ENCODE measurements at regions not wholly inside any gene's neighbourhood (a gene's known extent, or its start where the extent isn't known, plus 50 kb on each side); places are given as distances from the start of the nearest gene placed in this dataset.

- 100% methylated on average over 1 of the region's 1 CpG for WGBS (ENCODE audit: extremely low coverage, insufficient coverage, low lambda C conversion rate)
- no peak overlapping the region for H2BK5ac ChIP-seq (ENCODE audit: low read length)
- H2BK120ac ChIP-seq (ENCODE audit: low read depth, low read length): no peak overlapping the region
- H4K5ac ChIP-seq (ENCODE audit: low read length): no peak overlapping the region
- no peak overlapping the region for H3K9ac ChIP-seq (ENCODE audit: low read length)
- H3K27me3 ChIP-seq (ENCODE audit: insufficient read depth, low read length, poor library complexity): no peaks in the 10 kb centered on the region
- H2AK5ac ChIP-seq (ENCODE audit: low read length): no peak overlapping the region
- no peaks in the 10 kb centered on the region for H3K4me1 ChIP-seq (ENCODE audit: control insufficient read depth, low read depth, low read length)
- no peak overlapping the region for H3K4me3 ChIP-seq (ENCODE audit: low read length)
- H3K56ac ChIP-seq (ENCODE audit: low read length): no peak overlapping the region
- no peaks in the 10 kb centered on the region for H3K79me2 ChIP-seq (ENCODE audit: control insufficient read depth, insufficient read depth, low read length)
- H4K8ac ChIP-seq (ENCODE audit: low read depth, low read length): no peak overlapping the region
- no peak for DNase-seq
- H3K79me1 ChIP-seq (ENCODE audit: low read length): no peaks in the 10 kb centered on the region
- no peak overlapping the region for H3K18ac ChIP-seq (ENCODE audit: low read length)
- no peak overlapping the region for H3K23ac ChIP-seq (ENCODE audit: low read length)
- no peak overlapping the region for H2BK15ac ChIP-seq (replicated peaks; ENCODE audit: low read depth)
- no peak overlapping the region for H3K4me2 ChIP-seq (ENCODE audit: low read length)
- no peaks in the 10 kb centered on the region for H3K36me3 ChIP-seq (ENCODE audit: control insufficient read depth, insufficient read depth, low read length)
- no peak overlapping the region for H3K27ac ChIP-seq (ENCODE audit: low read depth, low read length)
- H3K4ac ChIP-seq (ENCODE audit: low read depth, low read length): no peak overlapping the region
Measured at GRCh38 chr11:26062660-26063059, 269.3 kb upstream of the ANO3 start.

- no peak overlapping the region for H4K5ac ChIP-seq (ENCODE audit: low read length)
- H3K4me2 ChIP-seq (ENCODE audit: low read length): no peak overlapping the region
- no peak overlapping the region for H3K18ac ChIP-seq (ENCODE audit: low read length)
- H3K4me1 ChIP-seq (ENCODE audit: control insufficient read depth, low read depth, low read length): no peaks in the 10 kb centered on the region
- no peak overlapping the region for H3K4ac ChIP-seq (ENCODE audit: low read depth, low read length)
- no peaks in the 10 kb centered on the region for H3K79me2 ChIP-seq (ENCODE audit: control insufficient read depth, insufficient read depth, low read length)
- no peak for DNase-seq
- H3K27me3 ChIP-seq (ENCODE audit: insufficient read depth, low read length, poor library complexity): no peaks in the 10 kb centered on the region
- no peak overlapping the region for H2BK120ac ChIP-seq (ENCODE audit: low read depth, low read length)
- H3K56ac ChIP-seq (ENCODE audit: low read length): no peak overlapping the region
- no peak overlapping the region for H2AK5ac ChIP-seq (ENCODE audit: low read length)
- H2BK15ac ChIP-seq (replicated peaks; ENCODE audit: low read depth): no peak overlapping the region
- H3K36me3 ChIP-seq (ENCODE audit: control insufficient read depth, insufficient read depth, low read length): no peaks in the 10 kb centered on the region
- H3K79me1 ChIP-seq (ENCODE audit: low read length): no peaks in the 10 kb centered on the region
- H3K9ac ChIP-seq (ENCODE audit: low read length): no peak overlapping the region
- no peak overlapping the region for H3K4me3 ChIP-seq (ENCODE audit: low read length)
- no peak overlapping the region for H4K8ac ChIP-seq (ENCODE audit: low read depth, low read length)
- no peak overlapping the region for H3K27ac ChIP-seq (ENCODE audit: low read depth, low read length)
- H2BK5ac ChIP-seq (ENCODE audit: low read length): no peak overlapping the region
- no peak overlapping the region for H3K23ac ChIP-seq (ENCODE audit: low read length)
Measured at GRCh38 chr11:26063915-26064314, 268.0 kb upstream of the ANO3 start.

- Histone ChIP-seq H3K4me1 (ENCODE audit: control insufficient read depth, low read depth, low read length) (no peaks in the 10 kb centered on the region), H4K5ac (ENCODE audit: low read length) (no peak overlapping the region), H2BK120ac (ENCODE audit: low read depth, low read length) (no peak overlapping the region), H2BK5ac (ENCODE audit: low read length) (no peak overlapping the region), H3K27ac (ENCODE audit: low read depth, low read length) (no peak overlapping the region), H2AK5ac (ENCODE audit: low read length) (no peak overlapping the region), H3K4me3 (ENCODE audit: low read length) (no peak overlapping the region), H3K18ac (ENCODE audit: low read length) (no peak overlapping the region), H3K36me3 (ENCODE audit: control insufficient read depth, insufficient read depth, low read length) (no peaks in the 10 kb centered on the region), H3K27me3 (ENCODE audit: insufficient read depth, low read length, poor library complexity) (no peaks in the 10 kb centered on the region), H3K4ac (ENCODE audit: low read depth, low read length) (no peak overlapping the region), H3K79me2 (ENCODE audit: control insufficient read depth, insufficient read depth, low read length) (no peaks in the 10 kb centered on the region), H3K9ac (ENCODE audit: low read length) (no peak overlapping the region), H3K56ac (ENCODE audit: low read length) (no peak overlapping the region), H4K8ac (ENCODE audit: low read depth, low read length) (no peak overlapping the region), H3K23ac (ENCODE audit: low read length) (no peak overlapping the region), H2BK15ac (replicated peaks; ENCODE audit: low read depth) (no peak overlapping the region), H3K4me2 (ENCODE audit: low read length) (no peak overlapping the region), H3K79me1 (ENCODE audit: low read length) (no peaks in the 10 kb centered on the region)
- no peak for DNase-seq
- no CpG with 5 or more reads among the region's 1 CpG for WGBS (ENCODE audit: extremely low coverage, insufficient coverage, low lambda C conversion rate)
Measured at GRCh38 chr11:26065944-26066343, 266.0 kb upstream of the ANO3 start.

GRCh38 chr11:26070714-26071380 lies 261.1 kb upstream of the ANO3 start:
- no CpG with 5 or more reads among the region's 8 CpGs for WGBS (ENCODE audit: extremely low coverage, insufficient coverage, low lambda C conversion rate)
- no peak overlapping the region for H2AK5ac ChIP-seq (ENCODE audit: low read length)

GRCh38 chr11:26072614-26073153 lies 259.2 kb upstream of the ANO3 start:
- DNase-seq: no peak
- Histone ChIP-seq H3K4ac (ENCODE audit: low read depth, low read length) (no peak overlapping the region), H3K36me3 (ENCODE audit: control insufficient read depth, insufficient read depth, low read length) (no peaks in the 10 kb centered on the region), H3K56ac (ENCODE audit: low read length) (no peak overlapping the region), H3K27me3 (ENCODE audit: insufficient read depth, low read length, poor library complexity) (no peaks in the 10 kb centered on the region), H3K4me3 (ENCODE audit: low read length) (no peak overlapping the region), H3K18ac (ENCODE audit: low read length) (no peak overlapping the region), H3K23ac (ENCODE audit: low read length) (no peak overlapping the region), H3K79me2 (ENCODE audit: control insufficient read depth, insufficient read depth, low read length) (no peaks in the 10 kb centered on the region), H3K27ac (ENCODE audit: low read depth, low read length) (no peak overlapping the region), H2BK5ac (ENCODE audit: low read length) (no peak overlapping the region), H2BK120ac (ENCODE audit: low read depth, low read length) (no peak overlapping the region), H3K9ac (ENCODE audit: low read length) (no peak overlapping the region), H4K5ac (ENCODE audit: low read length) (no peak overlapping the region), H2AK5ac (ENCODE audit: low read length) (no peak overlapping the region), H4K8ac (ENCODE audit: low read depth, low read length) (no peak overlapping the region), H3K4me1 (ENCODE audit: control insufficient read depth, low read depth, low read length) (no peaks in the 10 kb centered on the region), H3K79me1 (ENCODE audit: low read length) (no peaks in the 10 kb centered on the region), H2BK15ac (replicated peaks; ENCODE audit: low read depth) (no peak overlapping the region), H3K4me2 (ENCODE audit: low read length) (no peak overlapping the region)
- WGBS (ENCODE audit: extremely low coverage, insufficient coverage, low lambda C conversion rate): no CpG with 5 or more reads among the region's 3 CpGs

More at GRCh38 chr11:26070714-26071380, 261.1 kb upstream of the ANO3 start:
- Histone ChIP-seq H2BK5ac (ENCODE audit: low read length) (no peak overlapping the region), H3K4me2 (ENCODE audit: low read length) (no peak overlapping the region), H3K18ac (ENCODE audit: low read length) (no peak overlapping the region), H2BK15ac (replicated peaks; ENCODE audit: low read depth) (no peak overlapping the region), H3K27ac (ENCODE audit: low read depth, low read length) (no peak overlapping the region), H4K8ac (ENCODE audit: low read depth, low read length) (no peak overlapping the region), H3K79me1 (ENCODE audit: low read length) (no peaks in the 10 kb centered on the region), H3K56ac (ENCODE audit: low read length) (no peak overlapping the region), H3K4ac (ENCODE audit: low read depth, low read length) (no peak overlapping the region), H3K4me1 (ENCODE audit: control insufficient read depth, low read depth, low read length) (no peaks in the 10 kb centered on the region), H3K79me2 (ENCODE audit: control insufficient read depth, insufficient read depth, low read length) (no peaks in the 10 kb centered on the region), H2BK120ac (ENCODE audit: low read depth, low read length) (no peak overlapping the region), H4K5ac (ENCODE audit: low read length) (no peak overlapping the region), H3K36me3 (ENCODE audit: control insufficient read depth, insufficient read depth, low read length) (no peaks in the 10 kb centered on the region), H3K27me3 (ENCODE audit: insufficient read depth, low read length, poor library complexity) (no peaks in the 10 kb centered on the region), H3K4me3 (ENCODE audit: low read length) (no peak overlapping the region), H3K23ac (ENCODE audit: low read length) (no peak overlapping the region), H3K9ac (ENCODE audit: low read length) (no peak overlapping the region)
- no peak for DNase-seq

- H2BK120ac ChIP-seq (ENCODE audit: low read depth, low read length): no peak overlapping the region
Measured at GRCh38 chr11:26073646-26074045, 258.3 kb upstream of the ANO3 start.

More at GRCh38 chr11:26073646-26074045, 258.3 kb upstream of the ANO3 start:
- Histone ChIP-seq H3K27ac (ENCODE audit: low read depth, low read length) (no peak overlapping the region), H3K4ac (ENCODE audit: low read depth, low read length) (no peak overlapping the region), H3K18ac (ENCODE audit: low read length) (no peak overlapping the region), H3K79me1 (ENCODE audit: low read length) (no peaks in the 10 kb centered on the region), H3K23ac (ENCODE audit: low read length) (no peak overlapping the region), H3K4me2 (ENCODE audit: low read length) (no peak overlapping the region), H2BK15ac (replicated peaks; ENCODE audit: low read depth) (no peak overlapping the region), H2AK5ac (ENCODE audit: low read length) (no peak overlapping the region), H3K4me1 (ENCODE audit: control insufficient read depth, low read depth, low read length) (no peaks in the 10 kb centered on the region), H3K4me3 (ENCODE audit: low read length) (no peak overlapping the region), H4K5ac (ENCODE audit: low read length) (no peak overlapping the region), H3K56ac (ENCODE audit: low read length) (no peak overlapping the region), H3K27me3 (ENCODE audit: insufficient read depth, low read length, poor library complexity) (no peaks in the 10 kb centered on the region), H3K79me2 (ENCODE audit: control insufficient read depth, insufficient read depth, low read length) (no peaks in the 10 kb centered on the region), H3K9ac (ENCODE audit: low read length) (no peak overlapping the region), H2BK5ac (ENCODE audit: low read length) (no peak overlapping the region), H4K8ac (ENCODE audit: low read depth, low read length) (no peak overlapping the region), H3K36me3 (ENCODE audit: control insufficient read depth, insufficient read depth, low read length) (no peaks in the 10 kb centered on the region)
- DNase-seq: no peak

Measured in mesendoderm (in vitro differentiated cells).